ENCODE measurements at regions not wholly inside any gene's neighbourhood (a gene's known extent, or its start where the extent isn't known, plus 50 kb on each side); places are given as distances from the start of the nearest gene placed in this dataset.

DNA sequence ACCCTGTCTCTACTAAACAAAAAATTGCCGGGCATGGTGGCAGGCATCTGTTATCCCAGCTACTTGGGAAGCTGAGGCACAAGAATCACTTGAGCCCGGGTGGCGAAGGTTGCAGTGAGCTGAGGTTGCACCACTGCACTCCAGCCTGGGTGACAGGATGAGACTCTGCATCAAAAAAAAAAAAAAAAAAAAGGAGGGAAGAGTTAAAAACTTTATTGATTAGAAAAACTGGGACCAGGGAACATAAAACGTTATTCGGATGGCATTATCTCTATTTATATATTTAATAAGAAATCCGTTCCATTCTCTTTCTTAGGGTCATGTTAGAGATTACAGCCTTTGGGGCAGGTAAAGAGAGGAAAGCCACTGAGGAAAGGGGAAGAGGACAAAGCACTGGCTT is 197.5 kb downstream of the BCR start:
- intact Hi-C loops (cut with DNase I; ENCODE audit: low total_unique reads): no loop called here
- H3K27me3 ChIP-seq: peaks cover 0 to 3% (median 0%) of the 10 kb centered on the region in 3 donors
- H3K4me3 ChIP-seq: no peak overlapping the region
- no peak overlapping the region for H3K27ac ChIP-seq
- whole genome bisulfite sequencing, 5 donors: 63 to 73% (median 69%) methylated on average over 6 of the region's 6 CpGs
- TF ChIP-seq, protein P1, sequence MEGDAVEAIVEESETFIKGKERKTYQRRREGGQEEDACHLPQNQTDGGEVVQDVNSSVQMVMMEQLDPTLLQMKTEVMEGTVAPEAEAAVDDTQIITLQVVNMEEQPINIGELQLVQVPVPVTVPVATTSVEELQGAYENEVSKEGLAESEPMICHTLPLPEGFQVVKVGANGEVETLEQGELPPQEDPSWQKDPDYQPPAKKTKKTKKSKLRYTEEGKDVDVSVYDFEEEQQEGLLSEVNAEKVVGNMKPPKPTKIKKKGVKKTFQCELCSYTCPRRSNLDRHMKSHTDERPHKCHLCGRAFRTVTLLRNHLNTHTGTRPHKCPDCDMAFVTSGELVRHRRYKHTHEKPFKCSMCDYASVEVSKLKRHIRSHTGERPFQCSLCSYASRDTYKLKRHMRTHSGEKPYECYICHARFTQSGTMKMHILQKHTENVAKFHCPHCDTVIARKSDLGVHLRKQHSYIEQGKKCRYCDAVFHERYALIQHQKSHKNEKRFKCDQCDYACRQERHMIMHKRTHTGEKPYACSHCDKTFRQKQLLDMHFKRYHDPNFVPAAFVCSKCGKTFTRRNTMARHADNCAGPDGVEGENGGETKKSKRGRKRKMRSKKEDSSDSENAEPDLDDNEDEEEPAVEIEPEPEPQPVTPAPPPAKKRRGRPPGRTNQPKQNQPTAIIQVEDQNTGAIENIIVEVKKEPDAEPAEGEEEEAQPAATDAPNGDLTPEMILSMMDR (IDR thresholded peaks at IDR 0.05): no peak
- TF ChIP-seq POLR2AphosphoS5 (IDR thresholded peaks at IDR 0.05) (no peak), EP300 (IDR thresholded peaks at IDR 0.05) (no peak), POLR2A (IDR thresholded peaks at IDR 0.05) (no peak)
- DNase-seq: no peak
- no peaks in the 10 kb centered on the region for H3K36me3 ChIP-seq
- H3K4me1 ChIP-seq: no peaks in the 10 kb centered on the region
- no peaks in the 10 kb centered on the region for H3K9me3 ChIP-seq

DNA sequence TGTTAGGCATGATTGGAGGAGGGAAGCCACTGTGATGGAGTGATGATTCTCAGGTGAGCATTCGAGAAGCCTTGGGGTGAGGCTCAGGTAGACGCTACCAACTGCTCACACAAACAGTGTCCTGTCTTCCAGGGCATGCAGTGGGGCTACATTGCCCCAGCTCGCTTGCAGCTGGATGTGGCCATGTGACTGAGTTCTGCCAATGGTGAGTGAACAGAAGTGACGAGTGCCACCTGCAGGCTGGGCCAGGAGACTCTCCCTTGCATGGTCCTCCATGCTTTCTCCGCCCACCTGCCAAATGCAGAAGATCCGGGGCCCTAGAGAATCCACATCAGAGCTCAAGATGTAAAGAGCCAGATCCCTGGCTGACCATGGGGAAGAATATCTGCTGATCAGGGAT is 195.9 kb downstream of the BCR start:
- no peak overlapping the region for H3K27ac ChIP-seq
- no peak overlapping the region for H3K4me3 ChIP-seq
- 67 to 78% (median 72%) methylated on average over 6 of the region's 6 CpGs for WGBS, 5 donors
- no peaks in the 10 kb centered on the region for H3K36me3 ChIP-seq
- intact Hi-C loops (cut with DNase I; ENCODE audit: low total_unique reads): no loop called here
- H3K9me3 ChIP-seq: no peaks in the 10 kb centered on the region
- DNase-seq: no peak
- TF ChIP-seq EP300 (IDR thresholded peaks at IDR 0.05): no peak
- TF ChIP-seq, protein P1 (IDR thresholded peaks at IDR 0.05): no peak
- no peak for TF ChIP-seq POLR2A (IDR thresholded peaks at IDR 0.05)
- TF ChIP-seq POLR2AphosphoS5 (IDR thresholded peaks at IDR 0.05): no peak
- peaks cover 0 to 3% (median 0%) of the 10 kb centered on the region in 3 donors for H3K27me3 ChIP-seq
- H3K4me1 ChIP-seq: no peaks in the 10 kb centered on the region

DNA sequence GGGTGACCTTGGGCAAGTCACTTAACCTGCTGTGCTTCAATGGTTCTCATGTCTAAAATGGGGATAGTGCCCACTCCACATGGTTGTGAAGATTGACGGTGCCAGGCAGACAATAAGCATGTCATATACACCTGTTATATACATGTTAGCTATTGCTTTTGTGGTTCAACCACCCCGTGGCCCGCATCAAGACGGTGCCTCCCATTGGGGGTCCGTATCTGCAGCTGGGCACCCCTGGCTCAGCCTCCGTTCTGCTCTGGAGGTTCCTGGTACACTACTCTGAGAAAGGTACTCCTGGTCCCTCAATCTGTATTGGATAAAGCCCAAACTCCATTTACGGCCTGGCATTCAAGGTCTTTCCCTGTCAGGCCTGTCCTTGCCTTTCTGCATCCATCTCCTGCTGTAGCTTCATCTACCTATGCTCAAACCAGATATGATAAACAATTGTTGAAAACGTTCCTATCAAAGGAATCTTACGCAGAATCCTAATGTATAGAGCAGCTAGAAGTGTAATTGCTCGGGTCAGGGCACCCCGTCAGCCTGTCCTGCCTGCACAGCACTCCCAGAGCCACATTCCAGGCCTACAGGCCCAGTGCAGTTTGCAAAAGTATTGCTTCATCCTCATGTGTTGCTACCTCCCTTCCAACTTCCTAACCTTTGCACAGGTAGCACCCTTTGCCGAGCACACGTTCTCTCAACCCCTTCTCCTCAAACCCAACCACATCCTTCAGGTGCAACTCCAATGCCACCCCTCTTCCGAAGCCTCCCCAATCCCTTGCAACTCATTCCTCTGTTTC is 194.9 kb downstream of the BCR start:
- no peaks in the 10 kb centered on the region for H3K4me1 ChIP-seq
- intact Hi-C loops (cut with DNase I; ENCODE audit: low total_unique reads): no loop called here

DNA sequence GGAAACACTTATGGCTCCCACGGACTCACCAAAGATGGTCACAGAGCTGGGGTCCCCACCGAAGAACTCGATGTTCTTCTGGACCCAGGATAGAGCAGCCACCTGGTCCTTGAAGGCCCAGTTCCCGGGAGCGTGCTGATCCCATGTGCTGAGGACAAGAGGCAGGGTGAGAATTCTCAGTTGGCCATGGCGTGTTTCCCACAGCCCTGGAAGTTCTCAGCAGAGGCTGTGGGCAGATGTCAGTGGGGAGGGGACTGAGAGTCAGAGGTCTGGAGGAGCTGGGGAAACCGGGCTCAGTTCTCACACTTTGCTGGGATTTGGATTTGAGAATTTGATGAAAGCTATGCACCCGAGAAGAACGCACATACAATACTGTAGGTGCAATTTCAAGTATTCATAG is 193.3 kb downstream of the BCR start:
- intact Hi-C loops (cut with DNase I; ENCODE audit: low total_unique reads): no loop called here
- H3K27ac ChIP-seq: no peak overlapping the region
- peaks cover 0 to 6% (median 0%) of the 10 kb centered on the region in 3 donors for H3K27me3 ChIP-seq
- no peak for DNase-seq
- 80 to 91% (median 88%) methylated on average over 9 of the region's 9 CpGs for WGBS, 5 donors
- no peak overlapping the region for H3K4me3 ChIP-seq
- no peak for TF ChIP-seq POLR2A (IDR thresholded peaks at IDR 0.05)
- TF ChIP-seq POLR2AphosphoS5 (IDR thresholded peaks at IDR 0.05): no peak
- TF ChIP-seq EP300 (IDR thresholded peaks at IDR 0.05): no peak
- TF ChIP-seq, protein P1 (IDR thresholded peaks at IDR 0.05): no peak
- no peaks in the 10 kb centered on the region for H3K9me3 ChIP-seq
- no peaks in the 10 kb centered on the region for H3K36me3 ChIP-seq
- H3K4me1 ChIP-seq: no peaks in the 10 kb centered on the region

More for the DNA sequence above, 194.9 kb downstream of the BCR start:
- DNase-seq: no peak
- TF ChIP-seq EP300 (IDR thresholded peaks at IDR 0.05) (no peak), POLR2A (IDR thresholded peaks at IDR 0.05) (no peak), POLR2AphosphoS5 (IDR thresholded peaks at IDR 0.05) (no peak)
- TF ChIP-seq, protein P1 (IDR thresholded peaks at IDR 0.05): no peak
- peaks cover 0 to 3% (median 0%) of the 10 kb centered on the region in 3 donors for H3K27me3 ChIP-seq
- H3K4me3 ChIP-seq: no peak overlapping the region
- 69 to 82% (median 77%) methylated on average over 14 of the region's 14 CpGs for WGBS, 5 donors
- no peaks in the 10 kb centered on the region for H3K36me3 ChIP-seq
- H3K27ac ChIP-seq: no peak overlapping the region
- no peaks in the 10 kb centered on the region for H3K9me3 ChIP-seq

Data from stomach (tissue), 8 donors.